Colon (tissue), 2 donors: ENCODE measurements at regions not wholly inside any gene's neighbourhood (a gene's known extent, or its start where the extent isn't known, plus 50 kb on each side); places are given as distances from the start of the nearest gene placed in this dataset.
"Not testable (repeated sequence)": the region's sequence is repeated elsewhere in the genome, so short reads cannot be mapped to it uniquely, and the experiment has no call there.

Source experiments
- FAIRE-seq: peaks from 2 replicates; lab custom pipeline; 2012; peaks lifted over from hg19 to GRCh38; lab: Jason Lieb, UNC
- donor health status: control.
- donor health status: control.

GRCh38 chr11:22920939-22921565 lies 60.8 kb upstream of the CCDC179 start:
- no peak for FAIRE-seq

- no peak for FAIRE-seq
Measured at GRCh38 chr11:22922672-22923071, 62.4 kb upstream of the CCDC179 start.

GRCh38 chr11:22923561-22923960 lies 63.3 kb upstream of the CCDC179 start:
- FAIRE-seq = no peak

GRCh38 chr11:22926341-22926740 lies 66.1 kb upstream of the CCDC179 start:
- FAIRE-seq = no peak

- FAIRE-seq = no peak
Measured at GRCh38 chr11:22927793-22928192, 67.5 kb upstream of the CCDC179 start.

- no peak for FAIRE-seq
Measured at GRCh38 chr11:22928207-22928917, 68.1 kb upstream of the CCDC179 start.

GRCh38 chr11:22930816-22931594 lies 70.7 kb upstream of the CCDC179 start:
- FAIRE-seq = no peak

- FAIRE-seq = no peak
Measured at GRCh38 chr11:22938691-22939090, 78.4 kb upstream of the CCDC179 start.

- FAIRE-seq = not testable (repeated sequence)
Measured at GRCh38 chr11:22941544-22941943, 81.3 kb upstream of the CCDC179 start.

- no peak for FAIRE-seq
Measured at GRCh38 chr11:22957786-22958185, 97.5 kb upstream of the CCDC179 start.

- no peak for FAIRE-seq
Measured at GRCh38 chr11:22974251-22974650, 114.0 kb upstream of the CCDC179 start.

GRCh38 chr11:22976146-22976545 lies 115.9 kb upstream of the CCDC179 start:
- no peak for FAIRE-seq

GRCh38 chr11:22982903-22983302 lies 122.6 kb upstream of the CCDC179 start:
- no peak for FAIRE-seq

GRCh38 chr11:22984045-22984444 lies 123.8 kb upstream of the CCDC179 start:
- FAIRE-seq = no peak

- FAIRE-seq = no peak
Measured at GRCh38 chr11:22989371-22989770, 129.1 kb upstream of the CCDC179 start.

GRCh38 chr11:22991196-22991595 lies 130.9 kb upstream of the CCDC179 start:
- no peak for FAIRE-seq

- no peak for FAIRE-seq
Measured at GRCh38 chr11:23006730-23007129, 146.5 kb upstream of the CCDC179 start.

- no peak for FAIRE-seq
Measured at GRCh38 chr11:23010790-23011335, 150.6 kb upstream of the CCDC179 start.

- no peak for FAIRE-seq
Measured at GRCh38 chr11:23012930-23013329, 152.7 kb upstream of the CCDC179 start.

GRCh38 chr11:23013509-23013908 lies 153.2 kb upstream of the CCDC179 start:
- FAIRE-seq = no peak

GRCh38 chr11:23021287-23021863 lies 161.1 kb upstream of the CCDC179 start:
- FAIRE-seq = no peak

- FAIRE-seq = no peak
Measured at GRCh38 chr11:23022854-23023253, 162.6 kb upstream of the CCDC179 start.

GRCh38 chr11:23023319-23023718 lies 163.0 kb upstream of the CCDC179 start:
- FAIRE-seq = no peak
